OCI-LY7 (cell line): ENCODE measurements at regions not wholly inside any gene's neighbourhood (a gene's known extent, or its start where the extent isn't known, plus 50 kb on each side); places are given as distances from the start of the nearest gene placed in this dataset.

Experiments used
- BruUV-seq: library from RNA; stranded (reverse); fragments of 400-500 nt; replicated peaks from 2 replicates; lab custom pipeline; 2021; lab: Mats Ljungman, UMichigan
- CTCF ChIA-PET: fragments of 300-600 bp; sonication (Branson Sonifier 250); formaldehyde crosslinking; loops from one replicate; lab custom pipeline; 2022; ENCODE audit warnings: antibody characterized with exemption; ENCODE audit not compliant: unreplicated experiment; lab: Charles Lee
- POLR2A ChIA-PET: fragments of 300-600 bp; sonication (Branson Sonifier 250); formaldehyde crosslinking; loops from one replicate; lab custom pipeline; 2022; ENCODE audit warnings: antibody characterized with exemption; lab: Charles Lee
- DNase-seq: peaks from one replicate; pipeline ENCODE4 v3.0.0-alpha.2; 2015; ENCODE audit warnings: low spot score
- H2AFZ ChIP-seq: fragments of 200-600 bp; sonication (generic), shearing (Covaris generic); 2 replicates; pipeline ENCODE4 v1.6.1; 2014; ENCODE audit warnings: mild to moderate bottlenecking, antibody characterized with exemption, low read length, moderate library complexity
- H3K27ac ChIP-seq: fragments of 200-600 bp; sonication (generic); 2 replicates; pipeline ENCODE4 v1.5.1; 2014; ENCODE audit warnings: mixed run types, low read depth, mild to moderate bottlenecking, moderate library complexity, low read length, inconsistent platforms; ENCODE audit not compliant: poor library complexity, severe bottlenecking
- H3K36me3 ChIP-seq: fragments of 200-600 bp; sonication (generic); 2 replicates; pipeline ENCODE4 v1.6.1; 2014; ENCODE audit warnings: mild to moderate bottlenecking, antibody characterized with exemption, low read length, moderate library complexity, mixed read lengths; ENCODE audit not compliant: insufficient read depth
- H3K4me1 ChIP-seq: fragments of 200-600 bp; sonication (generic); 2 replicates; pipeline ENCODE4 v1.5.1; 2014; ENCODE audit warnings: mild to moderate bottlenecking, low read length; ENCODE audit not compliant: insufficient read depth, poor library complexity, severe bottlenecking
- H3K4me2 ChIP-seq: fragments of 200-600 bp; sonication (generic); 2 replicates; pipeline ENCODE4 v1.6.1; 2014; ENCODE audit warnings: mild to moderate bottlenecking, low read length
- H3K4me3 ChIP-seq: fragments of 200-600 bp; sonication (generic); 2 replicates; pipeline ENCODE4 v1.5.1; 2014; ENCODE audit warnings: mild to moderate bottlenecking, low read depth, low read length; ENCODE audit not compliant: poor library complexity, severe bottlenecking
- H3K79me2 ChIP-seq: fragments of 200-600 bp; sonication (generic); 2 replicates; pipeline ENCODE4 v1.6.1; 2016; ENCODE audit warnings: low read depth, mild to moderate bottlenecking, low read length, moderate library complexity, mixed read lengths; ENCODE audit not compliant: insufficient read depth
- H3K9me2 ChIP-seq: fragments of 200-600 bp; sonication (generic); 2 replicates; pipeline ENCODE4 v1.6.1; 2016; ENCODE audit warnings: mild to moderate bottlenecking, low read length, mixed read lengths; ENCODE audit not compliant: insufficient read depth
- H3K9me3 ChIP-seq: fragments of 200-600 bp; sonication (generic); 2 replicates; pipeline ENCODE4 v1.6.1; 2014; ENCODE audit warnings: mild to moderate bottlenecking, mixed run types, low read length, mixed read lengths
- H4K20me1 ChIP-seq: fragments of 200-600 bp; sonication (generic); 2 replicates; pipeline ENCODE4 v1.6.1; 2014; ENCODE audit warnings: mild to moderate bottlenecking, antibody characterized with exemption, low read length, moderate library complexity, mixed read lengths; ENCODE audit not compliant: insufficient read depth
- CTCF ChIP-seq: fragments of 200-600 bp; sonication (generic); conservative IDR thresholded peaks from 2 replicates; pipeline ENCODE4 v1.5.1; 2014; ENCODE audit warnings: mild to moderate bottlenecking, antibody characterized with exemption, low read length, moderate library complexity, mixed read lengths
- EZH2phosphoT487 ChIP-seq: fragments of 200-600 bp; sonication (generic); IDR thresholded peaks from 2 replicates; pipeline ENCODE4 v1.6.1; 2018; ENCODE audit warnings: low read depth, borderline replicate concordance, mild to moderate bottlenecking, mixed run types, antibody characterized with exemption, low read length, moderate library complexity, mixed read lengths
- intact Hi-C: fragments of 100-400 bp; cut with micrococcal nuclease; formaldehyde crosslinking; loops from one replicate; pipeline ENCODE4 v1.10.0; 2022; ENCODE audit not compliant: unreplicated experiment

- peaks cover 49% of the 10 kb centered on the region for H3K4me1 ChIP-seq
- H4K20me1 ChIP-seq: no peaks in the 10 kb centered on the region
- H3K9me3 ChIP-seq: no peaks in the 10 kb centered on the region; the same call in 1 of the 2 replicates
- TF ChIP-seq EZH2phosphoT487 (no peak), CTCF (no peak)
- H3K4me2 ChIP-seq: peak overlapping the region; percentile 58; the same call in 1 of the 2 replicates
- H3K9me2 ChIP-seq: no peaks in the 10 kb centered on the region
- H3K4me3 ChIP-seq: no peak overlapping the region
- ChIA-PET POLR2A (interaction anchor here (2.0 to 2.7 kb wide), 2 partner anchors 10 to 11 kb away, joined by 8 to 19 read pairs; no protein-coding TSS in a partner anchor), CTCF (no interaction called here)
- intact Hi-C loops: no loop called here
- peak overlapping the region; percentile 96 for H2AFZ ChIP-seq
- no peak for DNase-seq
- no TSS peak for BruUV-seq
- peak overlapping the region; percentile 19 for H3K27ac ChIP-seq
- H3K36me3 ChIP-seq: no peaks in the 10 kb centered on the region
- H3K79me2 ChIP-seq: no peaks in the 10 kb centered on the region
Measured at GRCh38 chr15:99502661-99503060, 63.1 kb upstream of the MEF2A start.

GRCh38 chr15:99503411-99503810 is 62.4 kb upstream of the MEF2A start:
- TF ChIP-seq CTCF (no peak), EZH2phosphoT487 (no peak)
- no peaks in the 10 kb centered on the region for H4K20me1 ChIP-seq
- H3K27ac ChIP-seq: peak overlapping the region; percentile 52
- intact Hi-C loops: no loop called here
- CTCF ChIA-PET: no interaction called here
- no peak for DNase-seq
- H3K9me3 ChIP-seq: no peaks in the 10 kb centered on the region; the same call in 1 of the 2 replicates
- peaks cover 56% of the 10 kb centered on the region for H3K4me1 ChIP-seq
- H3K4me2 ChIP-seq: peak overlapping the region; percentile 58
- no peak overlapping the region for H3K4me3 ChIP-seq
- no peaks in the 10 kb centered on the region for H3K36me3 ChIP-seq
- H3K79me2 ChIP-seq: no peaks in the 10 kb centered on the region
- H3K9me2 ChIP-seq: no peaks in the 10 kb centered on the region
- POLR2A ChIA-PET: interaction anchor here (1.3 to 2.7 kb wide), 3 partner anchors 9 to 11 kb away, joined by 3 to 19 read pairs (median 8); no protein-coding TSS in a partner anchor
- peak overlapping the region; percentile 96 for H2AFZ ChIP-seq
- BruUV-seq: no TSS peak

- H4K20me1 ChIP-seq: no peaks in the 10 kb centered on the region
- H3K4me2 ChIP-seq: peak overlapping the region; percentile 58
- no peak overlapping the region for H3K4me3 ChIP-seq
- H3K4me1 ChIP-seq: peaks cover 64% of the 10 kb centered on the region
- H3K79me2 ChIP-seq: no peaks in the 10 kb centered on the region
- peak overlapping the region; percentile 96 for H2AFZ ChIP-seq
- H3K27ac ChIP-seq: peak overlapping the region; percentile 52
- intact Hi-C loops: no loop called here
- POLR2A ChIA-PET: interaction anchor here (0.5 to 2.7 kb wide), 6 partner anchors 8 to 809 kb away, joined by 3 to 19 read pairs (median 4); no protein-coding TSS in a partner anchor
- BruUV-seq: no TSS peak
- no peaks in the 10 kb centered on the region; the same call in 1 of the 2 replicates for H3K9me3 ChIP-seq
- CTCF ChIA-PET: no interaction called here
- peak; percentile 57 for DNase-seq
- no peaks in the 10 kb centered on the region for H3K9me2 ChIP-seq
- no peaks in the 10 kb centered on the region for H3K36me3 ChIP-seq
- TF ChIP-seq EZH2phosphoT487: no peak
- no peak for TF ChIP-seq CTCF
Measured at GRCh38 chr15:99504071-99504822, 61.5 kb upstream of the MEF2A start.
